HG03045 (cell line): ENCODE measurements at regions not wholly inside any gene's neighbourhood (a gene's known extent, or its start where the extent isn't known, plus 50 kb on each side); places are given as distances from the start of the nearest gene placed in this dataset.

Source experiments
- ATAC-seq: cut with Tn5 transposase; IDR thresholded peaks from one replicate; pipeline ENCODE4 v1.9.1; 2021; ENCODE audit warnings: mild to moderate bottlenecking, moderate library complexity; ENCODE audit not compliant: unreplicated experiment

DNA sequence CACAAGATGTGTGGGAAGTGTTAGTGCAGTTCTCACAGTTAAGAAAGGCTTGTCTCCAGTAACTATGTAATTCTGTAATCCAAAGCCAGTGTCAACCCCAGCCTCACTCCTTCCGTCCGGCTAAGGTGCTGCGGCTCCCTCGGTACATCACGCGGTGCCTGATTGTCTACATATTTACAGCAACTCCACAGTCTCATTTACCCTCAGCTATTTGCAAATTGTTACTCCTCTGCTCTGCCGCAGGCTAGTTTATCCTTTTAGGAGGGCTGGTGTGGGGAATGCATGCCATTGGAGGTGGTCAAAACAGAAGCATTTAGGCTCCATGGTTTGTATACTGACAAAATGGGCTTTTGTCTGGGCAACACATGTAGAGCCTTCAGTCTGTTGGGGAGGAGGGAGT, 358.3 kb downstream of the METTL15 start:
- ATAC-seq = no peak

DNA sequence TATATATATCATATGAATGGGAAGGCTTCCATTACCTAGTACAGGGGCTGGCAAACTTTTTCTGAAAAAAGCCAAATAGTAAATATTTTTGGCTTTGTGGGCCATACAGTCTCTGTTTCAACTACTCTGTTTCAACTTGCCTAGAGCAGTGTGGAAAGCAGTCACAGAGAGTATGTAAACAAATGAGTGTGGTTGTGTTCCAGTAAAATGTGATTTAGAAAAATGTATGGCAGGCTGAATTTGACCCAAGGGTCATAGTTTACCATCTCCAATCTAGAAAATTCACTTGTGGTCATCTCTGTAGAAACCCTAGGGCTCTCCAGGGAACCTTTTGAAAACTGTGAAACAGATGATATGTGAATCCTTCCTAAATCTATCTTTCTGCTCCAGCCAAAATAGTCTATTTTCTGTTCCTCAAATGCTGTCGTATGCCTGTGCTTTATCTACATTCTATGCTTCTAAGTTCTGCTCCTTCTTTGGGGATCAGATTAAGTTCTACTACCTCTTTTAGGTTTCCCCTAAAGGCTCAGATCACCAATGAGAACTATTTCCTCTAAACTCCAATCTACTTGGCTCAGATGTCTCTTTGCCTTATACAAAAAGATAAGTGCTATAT, 356.2 kb downstream of the METTL15 start:
- ATAC-seq = no peak

- no peak for ATAC-seq
These were observed 355.6 kb downstream of the METTL15 start for GRCh38 chr11:28463826-28464225.

DNA sequence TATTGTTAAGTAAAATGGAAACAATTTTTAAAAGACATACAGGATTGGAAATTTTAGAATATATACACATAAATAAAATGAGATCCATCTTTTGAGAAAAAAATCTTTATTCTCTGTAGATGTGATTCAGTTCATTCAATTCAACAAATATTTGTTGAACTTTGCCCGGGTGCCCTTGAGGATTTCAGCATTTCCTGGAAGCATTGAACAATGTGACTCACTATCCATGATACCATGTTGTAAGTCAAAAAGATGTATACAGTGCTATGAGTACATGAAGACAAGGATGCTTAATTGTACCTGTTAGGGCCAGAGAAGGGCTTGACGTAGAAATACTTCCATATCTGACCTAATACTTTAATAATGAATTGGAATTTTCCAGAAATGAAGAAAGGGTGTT, 353.7 kb downstream of the METTL15 start:
- no peak for ATAC-seq

DNA sequence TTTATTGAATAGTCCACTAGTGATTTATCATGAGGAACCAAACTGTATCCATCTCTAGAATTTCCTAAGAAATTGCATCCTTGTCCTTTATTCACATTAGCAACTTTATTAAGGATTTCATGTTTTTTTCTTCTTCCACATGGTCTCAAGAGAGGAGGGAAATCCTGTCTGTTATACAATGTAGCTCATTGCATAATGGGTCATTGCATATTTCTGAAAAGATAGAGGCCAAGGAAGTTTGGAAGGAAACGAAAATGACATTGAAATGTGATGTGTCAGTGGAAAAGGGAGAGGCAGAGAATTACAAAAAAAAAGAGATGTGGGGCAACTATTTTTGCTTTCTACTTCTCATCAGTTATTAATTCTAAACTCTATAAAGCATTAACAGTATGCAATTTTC, 353.1 kb downstream of the METTL15 start:
- no peak for ATAC-seq

DNA sequence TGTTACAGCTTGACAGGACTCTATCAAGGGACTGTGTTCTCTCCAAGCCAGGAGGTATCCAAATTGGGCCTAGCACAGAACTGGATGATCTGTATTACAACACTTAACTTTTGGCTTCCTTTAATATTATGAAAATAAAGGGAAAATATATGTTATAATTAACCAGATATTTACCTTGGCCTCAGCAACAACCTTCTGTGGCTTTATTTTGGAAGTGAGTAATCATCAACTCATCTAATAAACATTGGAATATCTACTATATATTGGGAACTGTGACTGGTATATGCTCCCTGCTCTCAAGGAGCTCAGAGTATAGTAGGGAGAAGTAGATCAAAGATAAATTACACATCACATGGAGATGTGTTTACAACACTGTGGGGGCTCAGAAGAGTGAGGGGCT, 352.2 kb downstream of the METTL15 start:
- no peak for ATAC-seq

- no peak for ATAC-seq
These were observed 351.7 kb downstream of the METTL15 start for GRCh38 chr11:28459912-28460311.

DNA sequence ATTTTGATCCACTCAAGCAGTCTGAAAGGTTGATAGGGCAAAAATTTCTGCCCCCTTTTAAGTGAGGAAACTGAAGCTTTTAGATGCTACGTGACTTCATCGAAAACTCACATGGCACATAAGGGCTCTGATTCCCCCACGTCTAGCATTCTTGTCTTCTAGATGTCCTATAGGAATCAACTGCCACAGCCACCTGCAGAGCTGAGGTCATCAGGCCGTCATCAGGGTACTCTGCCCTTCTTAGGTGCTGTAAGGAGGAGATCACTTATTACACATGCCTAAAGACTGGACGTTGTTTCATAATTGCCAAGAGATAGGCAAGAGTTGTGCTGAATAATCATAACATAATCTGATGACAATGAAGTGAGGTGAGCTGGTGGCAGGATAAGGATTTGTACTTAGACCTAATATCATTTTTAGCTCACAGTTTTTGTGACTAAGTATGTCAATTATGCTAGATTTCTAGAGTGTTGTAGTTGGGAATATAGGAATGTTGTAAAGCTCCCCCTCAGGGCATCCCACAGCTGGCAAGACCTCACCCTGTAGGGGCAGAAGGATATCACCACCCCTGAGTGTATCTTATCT, 349.4 kb downstream of the METTL15 start:
- ATAC-seq = no peak

- ATAC-seq = no peak
These were observed 340.0 kb downstream of the METTL15 start for GRCh38 chr11:28448186-28448585.

DNA sequence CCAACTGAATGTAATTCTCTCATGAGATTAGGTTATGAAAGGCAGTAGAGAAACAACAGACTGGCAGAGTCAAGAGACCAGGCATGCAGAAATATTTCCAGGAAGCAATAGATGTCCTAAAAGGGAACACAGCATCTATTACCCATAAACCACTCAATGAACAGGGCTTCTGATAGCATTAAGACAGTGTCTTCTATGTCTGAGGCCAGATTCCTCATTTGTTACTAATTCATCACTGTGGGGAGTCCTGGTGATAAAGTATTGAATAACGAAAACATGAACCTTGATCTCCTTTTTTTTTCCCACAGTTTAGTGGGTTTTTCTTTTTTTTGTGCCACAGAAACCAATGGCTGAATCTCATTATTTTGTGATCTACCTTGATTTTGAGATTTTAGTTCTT, 339.0 kb downstream of the METTL15 start:
- ATAC-seq = no peak

DNA sequence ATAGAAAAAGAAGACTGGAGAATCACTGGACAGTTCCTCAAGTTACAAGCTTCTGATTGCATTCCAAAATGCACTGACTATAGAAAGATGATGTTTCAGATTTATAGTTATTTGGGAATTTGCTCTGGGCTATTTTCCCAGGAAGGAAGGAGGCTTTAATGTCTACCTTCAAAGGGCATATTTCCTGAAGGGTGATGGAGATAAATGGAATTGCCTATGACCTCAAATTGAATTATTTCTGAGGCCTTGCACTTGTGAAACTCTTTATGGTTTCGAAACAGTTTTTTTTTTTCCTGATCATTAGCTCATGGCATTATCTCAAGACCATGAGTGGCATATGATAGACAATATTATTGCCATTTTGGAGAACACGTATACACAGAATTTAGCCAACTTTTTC, 333.9 kb downstream of the METTL15 start:
- ATAC-seq = no peak

DNA sequence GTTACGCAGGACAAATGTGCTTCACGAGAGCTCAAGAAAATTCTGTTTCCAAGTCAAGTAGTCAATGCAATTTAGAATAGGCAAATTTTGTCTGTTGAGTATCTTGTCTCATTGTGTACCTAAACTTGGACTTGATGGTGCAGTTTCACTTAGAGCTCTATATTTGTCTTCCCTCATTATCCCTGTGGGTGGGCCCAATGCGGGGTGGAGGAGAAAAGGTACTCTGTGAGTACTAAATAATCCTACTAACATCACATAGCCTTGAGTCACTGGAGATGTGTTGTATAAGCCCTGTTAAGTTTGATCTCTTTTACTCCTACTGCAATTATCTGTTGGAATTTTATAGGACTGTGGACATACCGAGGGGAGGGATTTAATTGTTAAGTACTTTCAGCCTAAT, 331.2 kb downstream of the METTL15 start:
- ATAC-seq = no peak

DNA sequence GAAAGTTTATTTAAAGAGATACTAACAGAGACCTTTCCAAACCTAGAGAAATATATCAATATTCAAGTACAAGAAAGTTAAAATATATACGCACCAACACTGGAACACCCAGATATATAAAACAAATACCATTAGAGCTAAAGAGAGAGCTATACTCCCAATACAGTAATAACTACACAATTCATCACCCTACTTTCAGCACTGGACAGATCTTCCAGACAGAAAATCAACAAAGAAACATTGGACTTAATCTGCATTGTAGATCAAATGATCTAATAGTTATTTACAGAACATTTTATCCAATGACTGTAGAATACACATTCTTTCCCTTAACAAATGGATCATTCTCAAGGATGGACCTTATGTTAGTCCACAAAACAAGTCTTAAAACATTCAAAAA, 311.9 kb downstream of the METTL15 start:
- no peak for ATAC-seq

DNA sequence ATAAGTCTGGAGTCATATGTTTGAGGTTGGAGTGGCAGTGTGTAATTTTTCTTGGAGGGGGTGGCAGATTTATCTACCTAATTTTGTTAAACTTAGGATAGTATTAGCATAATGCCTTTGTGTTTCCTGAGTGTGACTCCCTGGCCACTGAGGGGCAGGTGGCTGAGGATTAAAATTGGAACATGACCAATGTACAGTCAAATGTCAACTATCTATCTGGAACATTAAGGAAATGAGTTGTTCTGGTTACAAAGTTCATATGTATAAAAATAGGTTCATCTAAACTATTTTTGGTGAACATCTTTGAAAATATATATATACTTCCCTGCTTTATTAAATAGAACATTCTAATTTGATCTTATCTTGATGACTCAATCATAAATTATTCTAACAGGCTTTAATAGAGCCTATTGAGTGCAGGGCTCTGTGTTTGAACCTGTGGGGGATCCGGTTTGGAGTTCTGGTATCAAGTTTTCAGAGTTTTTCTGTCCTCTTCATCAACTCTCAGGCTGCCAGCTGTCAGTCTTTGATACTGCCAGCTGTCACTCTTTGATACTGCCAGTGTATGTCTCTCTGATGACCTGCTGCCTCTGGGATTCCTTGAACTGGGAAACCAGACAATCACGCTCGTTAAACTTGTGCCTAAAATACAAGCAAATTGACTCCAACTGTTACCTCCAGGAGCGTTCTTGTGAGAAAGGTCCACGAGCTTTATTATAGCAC, 309.6 kb downstream of the METTL15 start:
- ATAC-seq = no peak

DNA sequence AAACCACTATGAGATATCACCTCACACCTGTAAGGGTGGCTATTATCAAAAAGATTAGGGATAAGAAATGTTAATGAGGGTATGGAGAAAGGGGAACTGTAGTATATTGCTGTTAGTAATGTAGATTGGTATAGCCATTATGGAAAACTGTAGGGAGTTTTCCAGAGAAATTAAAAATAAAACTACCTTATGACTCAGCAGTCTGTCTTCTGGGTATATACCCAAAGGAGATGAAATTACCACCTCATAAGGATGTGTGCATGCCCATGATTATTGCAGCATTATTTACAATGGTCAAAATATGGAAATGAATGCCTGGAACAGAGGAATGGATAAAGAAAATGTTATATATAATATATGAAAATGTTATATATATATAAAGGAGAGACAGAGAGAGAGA, 303.8 kb downstream of the METTL15 start:
- ATAC-seq = no peak

GRCh38 chr11:28401446-28401845, 293.3 kb downstream of the METTL15 start:
- no peak for ATAC-seq

DNA sequence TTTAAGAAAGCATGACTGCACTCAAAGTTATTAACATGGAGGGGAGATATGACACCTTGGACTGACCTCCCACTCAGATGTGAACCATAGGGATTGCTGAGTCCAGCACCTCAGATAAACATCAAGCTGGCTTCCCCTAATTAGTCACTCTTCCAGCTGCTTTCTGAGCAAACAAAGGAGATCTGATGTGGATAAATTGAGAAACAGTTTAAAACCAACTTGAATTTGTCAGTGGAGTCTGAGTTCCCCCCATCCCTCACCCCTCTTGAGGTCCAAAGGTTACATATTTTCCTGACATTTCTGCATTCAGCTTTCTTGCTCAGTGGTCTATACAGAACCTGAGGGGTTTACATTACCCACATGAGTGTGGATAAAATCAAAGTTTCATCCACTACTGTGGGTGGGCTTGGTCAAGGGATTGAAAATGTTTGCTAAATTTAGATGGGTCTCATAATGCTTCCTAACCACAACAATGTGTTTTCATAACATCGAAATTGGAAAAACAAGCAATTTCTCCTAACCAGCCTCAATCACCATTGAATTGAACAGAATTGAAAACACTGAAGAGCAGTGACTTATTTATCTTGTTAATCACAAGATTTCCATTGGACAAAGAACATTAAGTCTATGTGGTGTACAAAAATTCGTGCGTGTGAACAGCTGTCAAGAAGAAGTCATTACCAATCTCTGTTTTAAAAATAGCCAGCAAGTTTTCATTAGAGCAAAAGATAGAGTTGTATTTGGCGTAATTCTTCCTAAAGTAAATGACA, 292.3 kb downstream of the METTL15 start:
- ATAC-seq = no peak

GRCh38 chr11:28393348-28393747, 285.2 kb downstream of the METTL15 start:
- ATAC-seq = no peak

DNA sequence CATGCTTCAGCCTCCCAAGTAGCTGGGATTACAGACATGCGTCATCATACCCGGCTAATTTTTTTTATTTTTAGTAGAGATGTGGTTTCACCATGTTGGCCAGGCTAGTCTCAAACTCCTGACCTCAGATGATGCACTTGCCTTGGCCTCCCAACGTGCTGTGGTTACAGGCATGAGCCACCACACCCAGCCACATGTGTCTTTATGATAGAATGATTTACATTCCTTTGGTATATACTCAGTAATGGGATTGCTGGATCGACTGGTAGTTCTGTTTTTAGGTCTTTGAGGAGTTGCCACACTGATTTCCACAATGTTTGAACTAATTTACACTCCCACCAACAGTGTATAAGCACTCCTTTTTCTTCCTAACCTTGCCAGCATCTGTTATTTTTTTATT, 276.2 kb downstream of the METTL15 start:
- no peak for ATAC-seq

DNA sequence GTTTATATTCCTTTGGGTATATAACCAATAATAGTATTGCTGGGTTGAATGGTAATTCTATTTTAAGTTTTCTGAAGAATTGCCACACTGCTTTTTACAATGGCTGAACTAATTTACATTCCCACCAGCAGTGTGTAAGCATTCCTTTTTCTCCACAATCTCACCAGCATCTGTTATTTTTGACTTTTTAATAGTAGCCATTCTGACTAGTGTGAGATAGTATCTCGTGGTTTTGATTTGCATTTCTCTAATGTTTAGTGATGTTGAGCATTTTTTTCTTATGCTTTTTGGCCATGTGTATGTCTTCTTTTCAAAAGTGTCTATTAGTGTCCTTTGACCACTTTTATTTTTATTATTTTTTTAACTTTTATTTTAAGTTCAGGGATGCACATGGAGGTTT, 275.3 kb downstream of the METTL15 start:
- ATAC-seq = no peak
